T47D (cell line): ENCODE measurements at regions not wholly inside any gene's neighbourhood (a gene's known extent, or its start where the extent isn't known, plus 50 kb on each side); places are given as distances from the start of the nearest gene placed in this dataset.

Source experiments
- DNase-seq, 2 experiments: peaks; one replicate each; pipeline versions ENCODE4 v3.0.0 to v3.0.0-alpha.2; 2011 to 2012; ENCODE audit warnings: low read depth in 1 of 2, low spot score in 1 of 2
- JUND ChIP-seq: IDR thresholded peaks from 2 replicates; pipeline ENCODE4 v1.6.1; 2012; ENCODE audit warnings: low read depth
- in situ Hi-C: cut with HindIII; loops from 2 replicates; pipeline ENCODE4 v1.10.0; 2016; ENCODE audit warnings: low sequenced_read_pairs, low pct_unique_long_range_greater_than_20kb

DNA sequence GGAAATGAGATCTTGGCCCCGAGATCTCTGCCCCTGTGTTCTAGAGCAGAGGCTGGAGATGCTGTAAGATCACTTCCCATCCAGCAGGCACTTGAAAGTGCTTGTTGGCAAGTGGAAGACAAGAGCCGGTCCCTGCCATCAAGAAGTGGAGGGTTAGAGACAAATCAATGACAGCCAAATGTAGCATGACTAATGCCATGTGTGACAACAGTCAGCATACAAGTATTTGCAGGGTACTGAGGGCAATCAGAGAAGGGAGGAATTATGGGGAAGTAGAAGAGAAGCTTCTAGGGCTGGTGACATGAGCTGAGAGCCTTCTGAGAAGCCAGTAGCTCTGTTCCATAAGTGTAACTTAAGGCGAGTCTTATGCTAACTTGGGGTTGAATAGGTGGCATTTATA is 58.6 kb downstream of the TMEM17 start:
- no peak for TF ChIP-seq JUND
- no peak for DNase-seq
- in situ Hi-C loops, result no loop called here

DNA sequence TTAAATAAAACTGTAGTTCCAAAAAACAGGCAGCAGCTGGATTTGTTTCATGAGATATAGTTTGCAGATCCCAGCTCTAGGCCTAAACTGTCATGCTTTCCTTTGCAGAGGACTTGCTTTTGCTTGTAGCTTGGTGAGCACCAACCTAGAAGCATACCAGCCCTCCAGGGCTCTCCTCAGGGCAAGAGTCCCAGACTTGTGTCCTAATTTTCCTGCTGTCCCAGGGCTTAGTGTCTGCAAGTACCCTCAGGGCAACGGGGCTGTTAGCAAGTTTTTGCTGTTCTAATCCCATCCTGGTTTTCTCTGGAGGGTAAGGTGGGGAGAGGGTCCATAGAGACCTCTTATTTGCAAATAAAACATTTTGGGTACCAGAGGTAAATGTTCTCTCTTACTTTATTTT is 59.5 kb downstream of the TMEM17 start:
- DNase-seq, result no peak
- no peak for TF ChIP-seq JUND
- in situ Hi-C loops, result no loop called here

DNA sequence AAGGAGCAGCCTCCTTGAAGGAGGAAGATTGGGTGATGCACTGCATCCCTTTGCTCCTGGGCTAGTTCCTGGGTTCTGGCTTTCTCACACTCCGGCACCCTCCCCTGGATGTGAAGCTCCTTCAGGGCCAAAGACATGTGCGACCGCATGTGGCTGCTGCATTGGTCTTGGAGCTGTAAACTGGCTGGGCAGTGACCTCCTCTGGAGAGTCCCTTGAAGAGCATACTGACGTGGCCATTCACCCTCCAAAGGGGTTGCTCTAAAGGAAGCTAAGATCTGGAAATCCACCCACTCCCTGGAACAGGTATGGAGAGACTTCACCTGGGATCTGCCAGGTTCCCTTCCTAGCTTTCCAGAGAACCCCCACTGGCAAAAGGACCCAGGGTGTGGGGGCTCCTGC is 62.1 kb downstream of the TMEM17 start:
- in situ Hi-C loops, result no loop called here
- TF ChIP-seq JUND, result no peak
- peak in 1 of 2 experiments; percentile 35 for DNase-seq

DNA sequence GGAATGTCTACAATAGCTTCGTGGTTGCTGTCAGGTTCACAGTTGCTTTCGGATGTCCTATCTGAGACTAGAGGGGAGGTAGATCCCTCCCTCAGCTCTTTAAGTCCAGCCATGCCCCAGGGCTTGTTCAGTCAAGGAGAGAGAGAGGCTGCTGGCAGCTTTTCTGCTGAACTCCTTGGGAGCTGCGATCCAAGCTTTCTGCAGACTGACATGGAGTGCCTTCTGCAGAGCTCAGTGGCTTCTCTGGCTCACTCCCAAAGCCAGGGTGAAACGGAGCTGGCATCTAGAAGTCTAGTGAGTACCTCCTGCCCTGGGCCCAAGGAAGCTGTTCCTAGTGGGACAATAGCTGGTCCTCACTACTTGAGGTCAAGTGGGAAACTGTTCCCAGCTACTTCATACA is 62.5 kb downstream of the TMEM17 start:
- in situ Hi-C loops, result no loop called here
- no peak for TF ChIP-seq JUND
- no peak for DNase-seq

- in situ Hi-C loops, result no loop called here
- no peak for DNase-seq
Observed at GRCh38 chr2:62441824-62442223, 64.2 kb downstream of the TMEM17 start.

DNA sequence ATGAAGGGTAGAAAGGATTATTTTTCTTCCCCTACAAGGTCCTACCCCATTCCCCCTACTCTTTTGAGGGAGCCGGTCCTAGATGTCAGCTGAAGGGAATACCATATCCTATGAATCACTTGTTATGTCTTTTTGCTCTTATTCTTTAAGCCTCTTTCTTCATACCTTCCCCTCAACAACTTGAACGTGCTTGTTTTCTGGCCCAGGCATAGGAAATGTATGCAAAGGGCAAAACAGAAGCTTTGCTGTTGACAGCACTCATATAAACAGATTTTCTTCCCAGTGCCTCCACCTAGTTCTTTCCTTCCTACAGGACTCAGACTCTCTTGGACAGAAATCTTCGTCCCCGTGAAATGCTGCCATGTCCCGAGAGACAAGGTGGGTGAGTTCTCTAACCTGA is 64.6 kb downstream of the TMEM17 start:
- no peak for DNase-seq
- in situ Hi-C loops, result no loop called here

More at GRCh38 chr2:62441824-62442223, 64.2 kb downstream of the TMEM17 start:
- TF ChIP-seq JUND, result no peak

GRCh38 chr2:62440281-62440946 is 65.6 kb downstream of the TMEM17 start:
- no peak for TF ChIP-seq JUND
- in situ Hi-C loops, result no loop called here

More for the DNA sequence above, 64.6 kb downstream of the TMEM17 start:
- no peak for TF ChIP-seq JUND

GRCh38 chr2:62439425-62439824 is 66.6 kb downstream of the TMEM17 start:
- DNase-seq, result no peak
- in situ Hi-C loops, result no loop called here
- no peak for TF ChIP-seq JUND

More at GRCh38 chr2:62440281-62440946, 65.6 kb downstream of the TMEM17 start:
- no peak for DNase-seq

DNA sequence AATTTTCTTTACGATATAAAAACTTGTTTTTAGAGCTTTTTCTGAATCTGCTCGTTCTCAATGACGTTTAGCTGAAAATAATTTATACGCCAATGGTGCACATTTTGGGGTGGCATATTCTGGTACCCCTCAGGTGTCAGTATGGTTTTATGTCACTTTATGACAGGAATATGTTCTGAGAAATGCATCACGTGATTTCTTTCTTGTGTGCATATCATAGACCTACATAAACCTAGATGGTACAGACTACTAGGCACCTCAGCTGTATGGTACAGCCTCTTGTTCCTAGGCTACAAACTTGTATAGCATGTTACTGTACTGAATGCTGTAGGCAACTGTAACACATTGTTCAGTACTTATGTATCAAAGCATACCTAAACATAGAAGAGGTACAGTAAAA is 68.2 kb downstream of the TMEM17 start:
- in situ Hi-C loops, result no loop called here
- DNase-seq, result no peak
- no peak for TF ChIP-seq JUND

DNA sequence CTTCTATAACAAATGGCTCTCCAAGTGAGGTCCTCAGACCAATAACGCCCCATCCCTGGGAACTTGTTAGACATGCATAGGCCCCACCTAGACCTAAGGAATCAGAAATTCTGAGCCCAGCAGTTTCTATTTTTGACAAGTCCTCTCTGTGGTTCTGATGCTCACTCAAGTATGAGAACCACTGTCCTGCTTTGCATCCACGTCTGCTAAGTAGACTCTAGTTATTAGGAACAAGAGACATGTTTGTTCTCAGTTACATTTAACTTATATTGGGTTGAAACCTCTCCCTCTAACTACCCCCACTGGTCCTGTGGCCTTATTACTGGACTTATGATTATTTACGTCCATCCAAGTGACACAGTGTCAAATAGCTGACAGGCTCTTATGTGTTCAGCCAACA is 70.3 kb downstream of the TMEM17 start:
- TF ChIP-seq JUND, result no peak
- no peak for DNase-seq
- in situ Hi-C loops, result no loop called here

DNA sequence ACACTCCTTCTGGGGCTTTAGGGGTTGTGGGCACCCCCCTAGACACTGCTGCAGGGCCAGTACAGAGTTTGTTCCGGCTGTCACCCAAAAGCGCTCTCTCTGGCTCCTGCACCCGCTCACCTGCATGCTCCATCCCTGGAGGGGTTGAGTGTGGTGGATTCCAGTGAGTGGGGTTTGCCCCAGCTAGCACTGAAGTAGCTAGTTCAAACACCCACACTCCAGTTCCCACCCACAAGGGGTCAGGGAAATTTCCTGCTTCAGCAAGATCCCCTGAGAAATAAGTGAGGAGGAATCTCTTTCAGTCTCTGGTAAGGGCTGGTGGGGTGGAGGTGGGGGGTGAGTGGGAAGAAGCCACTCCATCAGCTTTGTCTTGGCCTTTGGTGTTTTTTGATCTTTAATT is 73.6 kb downstream of the TMEM17 start:
- in situ Hi-C loops, result no loop called here
- DNase-seq, result no peak
- no peak for TF ChIP-seq JUND

GRCh38 chr2:62431512-62431911 is 74.5 kb downstream of the TMEM17 start:
- no peak for DNase-seq
- no peak for TF ChIP-seq JUND
- in situ Hi-C loops, result no loop called here

- DNase-seq, result no peak
- TF ChIP-seq JUND, result no peak
- in situ Hi-C loops, result no loop called here
Observed at GRCh38 chr2:62430146-62430545, 75.8 kb downstream of the TMEM17 start.

GRCh38 chr2:62427146-62427545 is 78.8 kb downstream of the TMEM17 start:
- no peak for DNase-seq
- in situ Hi-C loops, result no loop called here

More at GRCh38 chr2:62427146-62427545, 78.8 kb downstream of the TMEM17 start:
- TF ChIP-seq JUND, result no peak
